ENCODE measurements at regions not wholly inside any gene's neighbourhood (a gene's known extent, or its start where the extent isn't known, plus 50 kb on each side); places are given as distances from the start of the nearest gene placed in this dataset.

DNA sequence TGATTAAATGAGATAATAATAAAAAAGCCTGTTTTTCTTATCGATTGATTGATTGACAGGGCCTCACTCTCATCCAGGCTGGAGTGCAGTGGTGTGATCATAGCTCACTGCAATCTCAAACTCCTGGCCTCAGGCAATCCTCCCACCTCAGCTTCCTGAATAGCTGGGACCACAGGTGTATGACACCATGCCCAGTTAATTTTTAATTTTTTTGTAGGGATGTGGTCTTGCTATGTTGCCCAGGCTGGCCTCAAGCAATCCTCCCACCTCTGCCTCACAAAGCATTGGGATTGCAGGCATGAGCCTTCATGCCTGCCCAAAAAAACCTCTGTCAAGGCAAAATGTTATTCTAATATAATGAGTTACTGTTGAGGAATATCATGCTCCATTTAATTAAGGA is 346.4 kb upstream of the DAB1 start:
- no peaks in the 10 kb centered on the region for H3K36me3 ChIP-seq (ENCODE audit: control insufficient read depth, insufficient read depth, low read length)
- H3K9ac ChIP-seq: no peak overlapping the region
- H3K4me2 ChIP-seq (ENCODE audit: low read length): no peak overlapping the region
- no peaks in the 10 kb centered on the region for H3K9me3 ChIP-seq (ENCODE audit: control insufficient read depth, low read length)
- TF ChIP-seq CTCF (IDR thresholded peaks at IDR 0.05): no peak
- H3K27ac ChIP-seq: no peak overlapping the region
- H3K4me1 ChIP-seq: no peaks in the 10 kb centered on the region
- no peak overlapping the region for H3K4me3 ChIP-seq (ENCODE audit: low read depth, low read length)
- H2AFZ ChIP-seq: no peak overlapping the region
- H3K79me2 ChIP-seq: no peaks in the 10 kb centered on the region
- H3K27me3 ChIP-seq (ENCODE audit: control insufficient read depth, insufficient read depth, low read length): no peaks in the 10 kb centered on the region

GRCh38 chr1:57761628-57762027 is 337.8 kb upstream of the DAB1 start:
- H3K79me2 ChIP-seq: no peaks in the 10 kb centered on the region

GRCh38 chr1:57752843-57753242 is 329.0 kb upstream of the DAB1 start:
- Histone ChIP-seq H3K4me2 (ENCODE audit: low read length) (no peak overlapping the region), H2AFZ (no peak overlapping the region), H3K27ac (no peak overlapping the region), H3K36me3 (ENCODE audit: control insufficient read depth, insufficient read depth, low read length) (no peaks in the 10 kb centered on the region), H3K4me1 (no peaks in the 10 kb centered on the region), H3K9ac (no peak overlapping the region), H3K79me2 (no peaks in the 10 kb centered on the region), H3K27me3 (ENCODE audit: control insufficient read depth, insufficient read depth, low read length) (no peaks in the 10 kb centered on the region), H3K4me3 (ENCODE audit: low read depth, low read length) (no peak overlapping the region), H3K9me3 (ENCODE audit: control insufficient read depth, low read length) (no peaks in the 10 kb centered on the region)
- TF ChIP-seq CTCF (IDR thresholded peaks at IDR 0.05): no peak

More at GRCh38 chr1:57761628-57762027, 337.8 kb upstream of the DAB1 start:
- Histone ChIP-seq H3K27me3 (ENCODE audit: control insufficient read depth, insufficient read depth, low read length) (no peaks in the 10 kb centered on the region), H2AFZ (no peak overlapping the region), H3K9ac (no peak overlapping the region), H3K36me3 (ENCODE audit: control insufficient read depth, insufficient read depth, low read length) (no peaks in the 10 kb centered on the region), H3K4me1 (no peaks in the 10 kb centered on the region), H3K27ac (no peak overlapping the region), H3K9me3 (ENCODE audit: control insufficient read depth, low read length) (no peaks in the 10 kb centered on the region), H3K4me2 (ENCODE audit: low read length) (no peak overlapping the region), H3K4me3 (ENCODE audit: low read depth, low read length) (no peak overlapping the region)
- TF ChIP-seq CTCF (IDR thresholded peaks at IDR 0.05): no peak

DNA sequence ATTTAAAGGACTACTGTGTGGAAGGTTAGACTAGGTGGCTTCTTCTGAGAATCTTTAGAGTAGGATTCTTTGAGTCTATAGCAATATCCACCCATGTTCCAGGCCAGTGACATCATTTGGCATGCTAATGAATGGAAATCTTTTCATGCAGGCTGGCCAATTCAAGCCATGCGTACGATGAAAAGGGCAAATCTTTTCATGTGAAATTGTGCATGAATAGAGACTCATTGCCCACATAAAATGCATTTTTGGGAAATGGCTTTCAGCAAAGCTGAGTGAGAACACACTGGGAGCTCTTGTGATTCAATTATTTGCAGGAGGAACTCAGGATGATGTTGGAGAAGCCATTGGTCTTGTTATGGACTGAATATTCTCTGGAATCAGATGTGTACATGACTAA is 324.9 kb upstream of the DAB1 start:
- no peak overlapping the region for H3K4me3 ChIP-seq (ENCODE audit: low read depth, low read length)
- H3K4me2 ChIP-seq (ENCODE audit: low read length): no peak overlapping the region
- no peaks in the 10 kb centered on the region for H3K36me3 ChIP-seq (ENCODE audit: control insufficient read depth, insufficient read depth, low read length)
- no peak for TF ChIP-seq CTCF (IDR thresholded peaks at IDR 0.05)
- H3K27me3 ChIP-seq (ENCODE audit: control insufficient read depth, insufficient read depth, low read length): no peaks in the 10 kb centered on the region
- H3K4me1 ChIP-seq: no peaks in the 10 kb centered on the region
- H3K9me3 ChIP-seq (ENCODE audit: control insufficient read depth, low read length): no peaks in the 10 kb centered on the region
- no peaks in the 10 kb centered on the region for H3K79me2 ChIP-seq
- H3K9ac ChIP-seq: no peak overlapping the region
- H3K27ac ChIP-seq: no peak overlapping the region
- no peak overlapping the region for H2AFZ ChIP-seq

DNA sequence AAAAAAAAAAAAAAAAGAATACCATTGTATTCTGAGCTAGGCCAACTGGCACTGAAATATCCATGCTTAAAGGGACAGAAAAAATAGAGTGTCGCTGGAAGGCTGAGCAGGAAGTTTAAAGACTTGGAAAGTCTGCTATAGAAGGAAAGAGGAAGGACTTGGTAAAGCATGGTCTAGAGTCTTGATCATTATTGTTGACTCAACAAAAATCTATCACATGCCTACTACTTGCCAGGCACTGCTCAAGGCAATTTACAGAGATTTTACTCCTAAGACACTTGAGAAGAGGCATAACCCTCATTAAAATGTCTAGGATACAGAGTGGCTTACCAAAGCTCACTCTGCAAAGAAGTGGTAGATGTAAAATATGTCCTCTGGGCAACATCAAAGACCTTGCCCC is 324.0 kb upstream of the DAB1 start:
- Histone ChIP-seq H3K4me1 (no peaks in the 10 kb centered on the region), H3K4me3 (ENCODE audit: low read depth, low read length) (no peak overlapping the region), H3K9me3 (ENCODE audit: control insufficient read depth, low read length) (no peaks in the 10 kb centered on the region), H3K4me2 (ENCODE audit: low read length) (no peak overlapping the region), H3K79me2 (no peaks in the 10 kb centered on the region), H3K36me3 (ENCODE audit: control insufficient read depth, insufficient read depth, low read length) (no peaks in the 10 kb centered on the region), H3K9ac (no peak overlapping the region), H3K27ac (no peak overlapping the region), H2AFZ (no peak overlapping the region), H3K27me3 (ENCODE audit: control insufficient read depth, insufficient read depth, low read length) (no peaks in the 10 kb centered on the region)
- no peak for TF ChIP-seq CTCF (IDR thresholded peaks at IDR 0.05)

Data from parathyroid adenoma (tissue), 2 donors.